ENCODE measurements at regions not wholly inside any gene's neighbourhood (a gene's known extent, or its start where the extent isn't known, plus 50 kb on each side); places are given as distances from the start of the nearest gene placed in this dataset.

DNA sequence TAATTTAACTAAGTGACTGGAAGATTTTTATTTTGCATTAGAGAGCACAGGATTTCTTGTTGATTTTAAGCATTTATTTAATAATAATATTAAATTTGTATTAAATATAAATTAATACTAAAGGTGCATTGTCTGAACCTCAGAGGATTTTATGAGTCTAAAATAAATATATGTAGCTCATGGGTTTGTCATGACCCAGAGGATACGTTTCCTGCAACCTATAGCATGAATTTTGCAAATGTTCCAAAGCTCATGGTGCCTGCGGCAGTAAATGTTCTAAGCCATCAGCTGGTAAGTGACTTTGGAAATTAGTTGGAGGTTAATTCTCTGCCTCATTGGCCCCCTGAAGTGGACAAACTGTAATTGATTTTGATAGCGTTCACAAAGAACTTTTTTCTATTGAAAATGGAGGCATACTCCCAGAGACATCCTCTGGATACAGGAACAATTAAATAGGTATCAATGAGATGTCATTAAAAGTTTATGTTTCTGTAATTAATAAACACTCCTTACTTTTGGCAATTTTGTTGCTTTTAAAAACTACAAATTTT is 397.4 kb downstream of the ANKRD7 start:
- TF ChIP-seq, protein P1, sequence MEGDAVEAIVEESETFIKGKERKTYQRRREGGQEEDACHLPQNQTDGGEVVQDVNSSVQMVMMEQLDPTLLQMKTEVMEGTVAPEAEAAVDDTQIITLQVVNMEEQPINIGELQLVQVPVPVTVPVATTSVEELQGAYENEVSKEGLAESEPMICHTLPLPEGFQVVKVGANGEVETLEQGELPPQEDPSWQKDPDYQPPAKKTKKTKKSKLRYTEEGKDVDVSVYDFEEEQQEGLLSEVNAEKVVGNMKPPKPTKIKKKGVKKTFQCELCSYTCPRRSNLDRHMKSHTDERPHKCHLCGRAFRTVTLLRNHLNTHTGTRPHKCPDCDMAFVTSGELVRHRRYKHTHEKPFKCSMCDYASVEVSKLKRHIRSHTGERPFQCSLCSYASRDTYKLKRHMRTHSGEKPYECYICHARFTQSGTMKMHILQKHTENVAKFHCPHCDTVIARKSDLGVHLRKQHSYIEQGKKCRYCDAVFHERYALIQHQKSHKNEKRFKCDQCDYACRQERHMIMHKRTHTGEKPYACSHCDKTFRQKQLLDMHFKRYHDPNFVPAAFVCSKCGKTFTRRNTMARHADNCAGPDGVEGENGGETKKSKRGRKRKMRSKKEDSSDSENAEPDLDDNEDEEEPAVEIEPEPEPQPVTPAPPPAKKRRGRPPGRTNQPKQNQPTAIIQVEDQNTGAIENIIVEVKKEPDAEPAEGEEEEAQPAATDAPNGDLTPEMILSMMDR (IDR thresholded peaks at IDR 0.05; ENCODE audit: low read depth, low read length) = no peak
- no peak overlapping the region for H3K4me3 ChIP-seq (ENCODE audit: low read depth, low read length)

DNA sequence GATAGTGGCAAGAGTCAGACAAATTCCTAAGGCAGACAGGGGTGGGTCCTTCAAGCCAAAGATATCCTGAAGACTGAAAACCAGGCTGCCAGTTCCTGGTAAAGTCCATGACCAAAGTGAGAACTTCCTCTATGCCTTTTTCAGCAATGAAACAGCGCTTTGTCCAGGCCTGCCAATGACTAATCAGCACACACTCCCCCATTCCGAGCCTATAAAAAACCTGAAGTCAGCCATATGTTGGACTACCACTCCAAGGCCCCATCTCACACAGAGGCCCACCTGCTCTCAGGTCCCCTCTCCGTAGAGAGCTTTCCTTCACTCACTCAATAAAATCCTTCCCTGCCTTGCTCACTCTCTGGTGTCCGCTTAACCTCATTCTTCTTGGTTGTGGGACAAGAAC is 402.2 kb downstream of the ANKRD7 start:
- TF ChIP-seq, protein P1 (IDR thresholded peaks at IDR 0.05; ENCODE audit: low read depth, low read length) = no peak
- H3K4me3 ChIP-seq (ENCODE audit: low read depth, low read length) = no peak overlapping the region

DNA sequence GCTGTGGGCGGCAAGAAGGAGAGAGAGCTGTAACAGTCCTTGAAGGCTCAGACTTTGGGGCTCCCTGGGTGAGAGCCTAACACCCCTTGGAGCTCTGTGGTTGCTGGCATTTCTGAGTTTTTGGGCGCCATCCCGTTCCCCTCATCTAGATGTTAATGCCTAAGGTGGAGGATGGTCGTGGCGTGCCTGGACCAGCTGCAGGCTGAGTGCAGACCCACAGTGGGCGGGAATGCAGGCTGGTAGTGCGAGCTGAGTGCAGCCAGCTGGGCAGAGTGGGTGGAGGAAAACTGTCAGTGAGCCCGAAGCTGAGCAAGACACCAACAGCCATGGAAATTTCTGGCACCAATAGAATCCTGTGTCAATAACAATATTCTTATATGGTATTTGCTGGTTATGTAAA is 403.0 kb downstream of the ANKRD7 start:
- TF ChIP-seq, protein P1 (IDR thresholded peaks at IDR 0.05; ENCODE audit: low read depth, low read length) = no peak
- no peak overlapping the region for H3K4me3 ChIP-seq (ENCODE audit: low read depth, low read length)

GRCh38 chr7:118629898-118630438 is 405.5 kb downstream of the ANKRD7 start:
- TF ChIP-seq, protein P1 (IDR thresholded peaks at IDR 0.05; ENCODE audit: low read depth, low read length) = no peak
- H3K4me3 ChIP-seq (ENCODE audit: low read depth, low read length) = no peak overlapping the region

GRCh38 chr7:118642396-118642795 is 417.9 kb downstream of the ANKRD7 start:
- TF ChIP-seq, protein P1 (IDR thresholded peaks at IDR 0.05; ENCODE audit: low read depth, low read length) = no peak
- no peak overlapping the region for H3K4me3 ChIP-seq (ENCODE audit: low read depth, low read length)

- TF ChIP-seq, protein P1 (IDR thresholded peaks at IDR 0.05; ENCODE audit: low read depth, low read length) = no peak
- H3K4me3 ChIP-seq (ENCODE audit: low read depth, low read length) = no peak overlapping the region
These were observed 419.8 kb downstream of the ANKRD7 start for GRCh38 chr7:118644346-118644745.

- no peak overlapping the region for H3K4me3 ChIP-seq (ENCODE audit: low read depth, low read length)
- TF ChIP-seq, protein P1 (IDR thresholded peaks at IDR 0.05; ENCODE audit: low read depth, low read length) = no peak
These were observed 423.5 kb downstream of the ANKRD7 start for GRCh38 chr7:118648002-118648401.
